Panc1 (cell line): ENCODE measurements at regions not wholly inside any gene's neighbourhood (a gene's known extent, or its start where the extent isn't known, plus 50 kb on each side); places are given as distances from the start of the nearest gene placed in this dataset.

ENCODE experiments used
- CTCF ChIP-seq: fragments of 450-650 bp; IDR thresholded peaks from 2 replicates; pipeline ENCODE4 v1.5.1; 2017; ENCODE audit warnings: mild to moderate bottlenecking
- POLR2AphosphoS5 ChIP-seq: IDR thresholded peaks from 2 replicates; pipeline ENCODE4 v1.6.1; 2012; ENCODE audit warnings: mild to moderate bottlenecking, low read depth, low read length, moderate library complexity
- TCF7L2 ChIP-seq: IDR thresholded peaks from 2 replicates; pipeline ENCODE4 v1.6.1; 2011; ENCODE audit warnings: mild to moderate bottlenecking, low read depth, low read length, inconsistent platforms
- TF ChIP-seq, protein P1 (sequence below), 2 experiments: IDR thresholded peaks; 2 replicates each; pipeline ENCODE4 v1.6.1; 2011 to 2012; ENCODE audit warnings: low read depth in 2 of 2, control low read depth in 1 of 2, low read length in 1 of 2, mild to moderate bottlenecking in 1 of 2, moderate library complexity in 1 of 2; ENCODE audit not compliant: insufficient read depth in 1 of 2

- no peak for TF ChIP-seq POLR2AphosphoS5
- no peak for TF ChIP-seq CTCF
- TF ChIP-seq, protein P1, sequence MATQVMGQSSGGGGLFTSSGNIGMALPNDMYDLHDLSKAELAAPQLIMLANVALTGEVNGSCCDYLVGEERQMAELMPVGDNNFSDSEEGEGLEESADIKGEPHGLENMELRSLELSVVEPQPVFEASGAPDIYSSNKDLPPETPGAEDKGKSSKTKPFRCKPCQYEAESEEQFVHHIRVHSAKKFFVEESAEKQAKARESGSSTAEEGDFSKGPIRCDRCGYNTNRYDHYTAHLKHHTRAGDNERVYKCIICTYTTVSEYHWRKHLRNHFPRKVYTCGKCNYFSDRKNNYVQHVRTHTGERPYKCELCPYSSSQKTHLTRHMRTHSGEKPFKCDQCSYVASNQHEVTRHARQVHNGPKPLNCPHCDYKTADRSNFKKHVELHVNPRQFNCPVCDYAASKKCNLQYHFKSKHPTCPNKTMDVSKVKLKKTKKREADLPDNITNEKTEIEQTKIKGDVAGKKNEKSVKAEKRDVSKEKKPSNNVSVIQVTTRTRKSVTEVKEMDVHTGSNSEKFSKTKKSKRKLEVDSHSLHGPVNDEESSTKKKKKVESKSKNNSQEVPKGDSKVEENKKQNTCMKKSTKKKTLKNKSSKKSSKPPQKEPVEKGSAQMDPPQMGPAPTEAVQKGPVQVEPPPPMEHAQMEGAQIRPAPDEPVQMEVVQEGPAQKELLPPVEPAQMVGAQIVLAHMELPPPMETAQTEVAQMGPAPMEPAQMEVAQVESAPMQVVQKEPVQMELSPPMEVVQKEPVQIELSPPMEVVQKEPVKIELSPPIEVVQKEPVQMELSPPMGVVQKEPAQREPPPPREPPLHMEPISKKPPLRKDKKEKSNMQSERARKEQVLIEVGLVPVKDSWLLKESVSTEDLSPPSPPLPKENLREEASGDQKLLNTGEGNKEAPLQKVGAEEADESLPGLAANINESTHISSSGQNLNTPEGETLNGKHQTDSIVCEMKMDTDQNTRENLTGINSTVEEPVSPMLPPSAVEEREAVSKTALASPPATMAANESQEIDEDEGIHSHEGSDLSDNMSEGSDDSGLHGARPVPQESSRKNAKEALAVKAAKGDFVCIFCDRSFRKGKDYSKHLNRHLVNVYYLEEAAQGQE (IDR thresholded peaks at IDR 0.05; ENCODE audit: insufficient read depth in 1 of 2, low read depth in 2 of 2, low read length in 1 of 2), result no peak
- TF ChIP-seq TCF7L2, result no peak
These were observed 217.3 kb downstream of the PTPRU start for GRCh38 chr1:29453502-29454240.
